K562 (cell line): ENCODE measurements at regions not wholly inside any gene's neighbourhood (a gene's known extent, or its start where the extent isn't known, plus 50 kb on each side); places are given as distances from the start of the nearest gene placed in this dataset.

Experiments used
- ATAC-seq: fragments of 200-7000 bp; cut with Tn5 transposase; 3 replicates; pipeline ENCODE4 v1.9.1; 2020; ENCODE audit warnings: moderate library complexity
- BruUV-seq: library from RNA; stranded (reverse); fragments of 400-500 nt; replicated peaks from 2 replicates; lab custom pipeline; 2021; lab: Mats Ljungman, UMichigan
- CTCF ChIA-PET: fragments of 300-600 bp; formaldehyde crosslinking; extraction: SDS; loops from one replicate; lab custom pipeline; 2021; ENCODE audit warnings: low intra/inter-chr PET ratio; lab: Yijun Ruan, JAX
- POLR2A ChIA-PET: fragments of 300-600, 350-650 bp; sonication (Branson Sonifier 250); formaldehyde crosslinking; extraction: SDS; loops from one replicate; lab custom pipeline; 2021; ENCODE audit warnings: antibody characterized with exemption, inconsistent platforms; lab: Yijun Ruan, JAX
- DNase-seq, 4 experiments: peaks; one replicate each; pipeline versions ENCODE4 v3.0.0 to v3.0.0-alpha.2; 2011 to 2018; ENCODE audit warnings: low spot score in 3 of 4, mixed read lengths in 3 of 4; ENCODE audit errors: extremely low read depth in 1 of 4
- FAIRE-seq: peaks from 2 replicates; lab custom pipeline; 2011; peaks lifted over from hg19 to GRCh38; lab: Jason Lieb, UNC
- H2AFZ ChIP-seq: 2 replicates; pipeline ENCODE4 v1.6.0; 2011; ENCODE audit warnings: low read depth, low read length, control low read depth, inconsistent platforms
- H3K27ac ChIP-seq: fragments of 200-600 bp; 3 replicates; pipeline ENCODE4 v1.8.0; 2011; ENCODE audit warnings: low read depth, mild to moderate bottlenecking, control low read depth, inconsistent platforms, low read length, moderate library complexity, mixed read lengths; ENCODE audit errors: extremely low read depth
- H3K27me3 ChIP-seq, 2 experiments: fragments of 300-600 bp in 1 of 2; 2 replicates in 1 of 2; 3 replicates in 1 of 2; pipeline versions ENCODE4 v1.6.0 to v1.8.0; 2011; ENCODE audit warnings: inconsistent platforms in 2 of 2, low read length in 2 of 2, mild to moderate bottlenecking in 1 of 2, mixed read lengths in 1 of 2, moderate library complexity in 1 of 2; ENCODE audit not compliant: control insufficient read depth in 2 of 2, insufficient read depth in 2 of 2
- H3K36me3 ChIP-seq: fragments of 300-600 bp; 3 replicates; pipeline ENCODE4 v1.8.0; 2011; ENCODE audit warnings: mild to moderate bottlenecking, low read length, inconsistent platforms; ENCODE audit not compliant: control insufficient read depth, insufficient read depth
- H3K4me1 ChIP-seq, 2 experiments: fragments of 200-600 bp in 1 of 2; replicated peaks in 1 of 2; 2 replicates in 1 of 2; 3 replicates in 1 of 2; pipeline versions ENCODE4 v1.5.1 to v1.8.0; 2011; ENCODE audit warnings: inconsistent platforms in 2 of 2, low read length in 2 of 2, mild to moderate bottlenecking in 1 of 2, mixed read lengths in 1 of 2, moderate library complexity in 1 of 2; ENCODE audit not compliant: control insufficient read depth in 2 of 2, insufficient read depth in 2 of 2
- H3K4me2 ChIP-seq: 2 replicates; pipeline ENCODE4 v1.6.1; 2011; ENCODE audit warnings: low read length, control low read depth, inconsistent platforms, mixed read lengths; ENCODE audit not compliant: insufficient read depth
- H3K4me3 ChIP-seq: fragments of 200-600 bp; sonication (generic), shearing (Covaris generic); 2 replicates; pipeline ENCODE4 v1.5.1; 2016; ENCODE audit warnings: control low read depth, inconsistent platforms
- H3K79me2 ChIP-seq: fragments of 200-600 bp; 3 replicates; pipeline ENCODE4 v1.8.0; 2011; ENCODE audit warnings: low read length, inconsistent platforms; ENCODE audit not compliant: control insufficient read depth, insufficient read depth
- H3K9ac ChIP-seq, 2 experiments: 2 replicates each; pipeline versions ENCODE4 v1.6.0 to v1.6.1; 2011; ENCODE audit warnings: low read depth in 2 of 2, low read length in 2 of 2, control low read depth in 1 of 2, inconsistent platforms in 1 of 2, mild to moderate bottlenecking in 1 of 2, mixed read lengths in 1 of 2; ENCODE audit not compliant: insufficient read depth in 1 of 2
- H3K9me1 ChIP-seq: one replicate; pipeline ENCODE4 v1.6.0; 2011; ENCODE audit warnings: inconsistent platforms, mild to moderate bottlenecking, low read length, moderate library complexity; ENCODE audit not compliant: control insufficient read depth, insufficient read depth
- H3K9me3 ChIP-seq: replicated peaks from 2 replicates; pipeline ENCODE4 v1.5.1; 2011; ENCODE audit warnings: low read depth, low read length, inconsistent platforms; ENCODE audit not compliant: control insufficient read depth, insufficient read depth
- H4K20me1 ChIP-seq: replicated peaks from 2 replicates; pipeline ENCODE4 v1.6.1; 2011; ENCODE audit warnings: low read length, inconsistent platforms, mixed read lengths; ENCODE audit not compliant: control insufficient read depth, insufficient read depth
- ARID2 ChIP-seq: fragments of 450-650 bp; IDR thresholded peaks from 2 replicates; pipeline ENCODE4 v1.6.1; 2017; ENCODE audit warnings: antibody characterized with exemption, mild to moderate bottlenecking
- BDP1 ChIP-seq: IDR thresholded peaks from 3 replicates; pipeline ENCODE4 v1.6.1; 2011; ENCODE audit not compliant: insufficient read length, insufficient read depth
- CCAR2 ChIP-seq: fragments of 200-400 bp; formaldehyde crosslinking; IDR thresholded peaks from 2 replicates; pipeline ENCODE4 v1.6.1; 2017; ENCODE audit warnings: mild to moderate bottlenecking, low read depth, low read length
- KHSRP ChIP-seq: fragments of 450-650 bp; IDR thresholded peaks from 2 replicates; pipeline ENCODE4 v1.6.1; 2017
- MTA2 ChIP-seq: fragments of 450-650 bp; IDR thresholded peaks from 2 replicates; pipeline ENCODE4 v1.6.1; 2016; ENCODE audit warnings: low read depth
- PYGO2 ChIP-seq: fragments of 450-650 bp; IDR thresholded peaks from 2 replicates; pipeline ENCODE4 v1.6.1; 2016; ENCODE audit warnings: mild to moderate bottlenecking, missing genetic modification characterization, moderate library complexity, missing compliant biosample characterization
- SIN3A ChIP-seq, 2 experiments: fragments of 150-350 bp in 1 of 2; IDR thresholded peaks; 2 replicates each; pipeline ENCODE4 v1.6.1; 2011 to 2016; ENCODE audit warnings: borderline replicate concordance in 2 of 2, low read depth in 2 of 2, low read length in 2 of 2, mild to moderate bottlenecking in 2 of 2, moderate library complexity in 2 of 2; ENCODE audit not compliant: control insufficient read depth in 1 of 2
- SMAD2 ChIP-seq: fragments of 150-350 bp; IDR thresholded peaks from 2 replicates; pipeline ENCODE4 v1.6.1; 2014; ENCODE audit warnings: low read depth, mild to moderate bottlenecking, low read length
- STAT5B ChIP-seq: fragments of 250-450 bp; sonication (Bioruptor Pico); IDR thresholded peaks from 2 replicates; pipeline ENCODE4 v1.8.0; 2021; ENCODE audit warnings: mild to moderate bottlenecking, inconsistent platforms
- TARDBP ChIP-seq: fragments of 450-650 bp; IDR thresholded peaks from 2 replicates; pipeline ENCODE4 v1.6.1; 2016
- TBL1XR1 ChIP-seq, 2 experiments: IDR thresholded peaks; 2 replicates each; pipeline ENCODE4 v1.6.1; 2012; ENCODE audit warnings: improper control_type of control experiment in 2 of 2, low read length in 2 of 2, mild to moderate bottlenecking in 1 of 2
- ZBTB7A ChIP-seq: IDR thresholded peaks from 2 replicates; pipeline ENCODE4 v1.6.1; 2011; ENCODE audit warnings: low read depth, mild to moderate bottlenecking, low read length, moderate library complexity, borderline replicate concordance; ENCODE audit not compliant: control insufficient read depth
- ZNF311 ChIP-seq: fragments of 250-450 bp; sonication (Bioruptor Pico); IDR thresholded peaks from 2 replicates; pipeline ENCODE4 v1.4.0; 2020; ENCODE audit warnings: mild to moderate bottlenecking, moderate library complexity
- ZNF347 ChIP-seq: fragments of 450-650 bp; formaldehyde crosslinking; IDR thresholded peaks from 2 replicates; pipeline ENCODE4 v1.4.0; 2020; ENCODE audit warnings: low read depth, mild to moderate bottlenecking, moderate library complexity
- ZNF445 ChIP-seq: fragments of 250-450 bp; sonication (Bioruptor Pico); IDR thresholded peaks from 2 replicates; pipeline ENCODE4 v1.4.0; 2020; ENCODE audit warnings: low read depth, mild to moderate bottlenecking, moderate library complexity
- WGBS: fragments of 100-300 bp; shearing (Covaris generic); methylation state at CpG from one replicate; pipeline ENCODE4 v1.1.6; 2016; ENCODE audit warnings: low coverage, mixed read lengths; ENCODE audit not compliant: insufficient coverage; ENCODE audit errors: missing lambda C conversion rate; 5-methylcytosine and 5-hydroxymethylcytosine counted together
- in situ Hi-C: fragments of 300-500 bp; cut with MboI; formaldehyde crosslinking; loops from 4 replicates; pipeline ENCODE4 v1.15.0; 2018; ENCODE audit warnings: inconsistent platforms, mixed read lengths
- intact Hi-C: fragments of 100-400 bp; cut with micrococcal nuclease; formaldehyde crosslinking; loops from 2 replicates; pipeline ENCODE4 v1.14.2; 2022
- TF ChIP-seq, protein P1 (sequence below): sonication (generic); formaldehyde crosslinking; IDR thresholded peaks from 2 replicates; pipeline ENCODE4 v1.8.1; 2023; ENCODE audit warnings: mild to moderate bottlenecking, missing genetic modification reagents
- TF ChIP-seq, protein P2 (sequence below): fragments of 200-800 bp; sonication (Bioruptor generic); IDR thresholded peaks from 2 replicates; pipeline ENCODE4 v1.6.1; 2016; ENCODE audit warnings: missing genetic modification characterization, missing compliant biosample characterization

DNA sequence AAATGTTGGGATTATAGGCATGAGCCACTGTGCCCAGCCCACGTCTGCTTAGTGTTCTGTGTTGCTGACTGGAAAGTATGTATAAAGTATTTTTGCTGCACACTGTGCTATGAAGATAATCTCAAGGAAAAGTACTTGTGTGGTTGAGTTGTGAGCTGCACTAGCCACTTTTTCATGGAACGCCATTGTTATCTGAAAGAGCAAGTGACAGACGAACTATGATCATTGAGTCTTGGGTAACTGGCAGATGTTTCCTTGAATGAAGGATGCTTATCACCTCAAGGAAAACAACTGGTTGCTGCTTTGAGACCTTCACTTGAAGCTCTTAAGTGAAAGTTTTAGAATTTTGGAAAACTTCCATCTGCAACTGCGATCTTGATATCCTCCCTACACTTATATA is 82.2 kb upstream of the KCTD1 start:
- H4K20me1 ChIP-seq: no peaks in the 10 kb centered on the region
- no peak for DNase-seq
- in situ Hi-C loops (no loop called here), intact Hi-C loops (no loop called here)
- H3K9me3 ChIP-seq: no peaks in the 10 kb centered on the region
- no peaks in the 10 kb centered on the region for H3K79me2 ChIP-seq
- 0% methylated on average over 4 of the region's 4 CpGs for WGBS
- H3K27ac ChIP-seq: no peak overlapping the region
- no peak overlapping the region for H2AFZ ChIP-seq
- H3K4me2 ChIP-seq: no peak overlapping the region
- CTCF ChIA-PET: no interaction called here
- BruUV-seq: no TSS peak
- H3K9ac ChIP-seq: no peak overlapping the region
- H3K9me1 ChIP-seq: no peaks in the 10 kb centered on the region
- FAIRE-seq: no peak
- no peak overlapping the region for H3K4me3 ChIP-seq
- no peaks in the 10 kb centered on the region for H3K4me1 ChIP-seq
- ATAC-seq: no peak
- TF ChIP-seq BDP1 (no peak), ARID2 (no peak), ZBTB7A (no peak), ZNF445 (CRISPR knock-in tag) (no peak), SIN3A (IDR thresholded peaks at IDR 0.05; ENCODE audit: borderline replicate concordance in 2 of 2, control insufficient read depth in 1 of 2, low read depth in 2 of 2, low read length in 2 of 2) (no peak), ZNF347 (CRISPR knock-in tag) (no peak), TARDBP (no peak), SMAD2 (no peak), PYGO2 (tag) (no peak), STAT5B (CRISPR knock-in tag) (no peak), KHSRP (no peak), ZNF311 (CRISPR knock-in tag) (no peak), CCAR2 (no peak), TBL1XR1 (IDR thresholded peaks at IDR 0.05; ENCODE audit: low read length in 2 of 2) (no peak), MTA2 (no peak)
- TF ChIP-seq, protein P1, sequence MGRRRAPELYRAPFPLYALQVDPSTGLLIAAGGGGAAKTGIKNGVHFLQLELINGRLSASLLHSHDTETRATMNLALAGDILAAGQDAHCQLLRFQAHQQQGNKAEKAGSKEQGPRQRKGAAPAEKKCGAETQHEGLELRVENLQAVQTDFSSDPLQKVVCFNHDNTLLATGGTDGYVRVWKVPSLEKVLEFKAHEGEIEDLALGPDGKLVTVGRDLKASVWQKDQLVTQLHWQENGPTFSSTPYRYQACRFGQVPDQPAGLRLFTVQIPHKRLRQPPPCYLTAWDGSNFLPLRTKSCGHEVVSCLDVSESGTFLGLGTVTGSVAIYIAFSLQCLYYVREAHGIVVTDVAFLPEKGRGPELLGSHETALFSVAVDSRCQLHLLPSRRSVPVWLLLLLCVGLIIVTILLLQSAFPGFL (CRISPR knock-in tag): no peak
- TF ChIP-seq, protein P2, sequence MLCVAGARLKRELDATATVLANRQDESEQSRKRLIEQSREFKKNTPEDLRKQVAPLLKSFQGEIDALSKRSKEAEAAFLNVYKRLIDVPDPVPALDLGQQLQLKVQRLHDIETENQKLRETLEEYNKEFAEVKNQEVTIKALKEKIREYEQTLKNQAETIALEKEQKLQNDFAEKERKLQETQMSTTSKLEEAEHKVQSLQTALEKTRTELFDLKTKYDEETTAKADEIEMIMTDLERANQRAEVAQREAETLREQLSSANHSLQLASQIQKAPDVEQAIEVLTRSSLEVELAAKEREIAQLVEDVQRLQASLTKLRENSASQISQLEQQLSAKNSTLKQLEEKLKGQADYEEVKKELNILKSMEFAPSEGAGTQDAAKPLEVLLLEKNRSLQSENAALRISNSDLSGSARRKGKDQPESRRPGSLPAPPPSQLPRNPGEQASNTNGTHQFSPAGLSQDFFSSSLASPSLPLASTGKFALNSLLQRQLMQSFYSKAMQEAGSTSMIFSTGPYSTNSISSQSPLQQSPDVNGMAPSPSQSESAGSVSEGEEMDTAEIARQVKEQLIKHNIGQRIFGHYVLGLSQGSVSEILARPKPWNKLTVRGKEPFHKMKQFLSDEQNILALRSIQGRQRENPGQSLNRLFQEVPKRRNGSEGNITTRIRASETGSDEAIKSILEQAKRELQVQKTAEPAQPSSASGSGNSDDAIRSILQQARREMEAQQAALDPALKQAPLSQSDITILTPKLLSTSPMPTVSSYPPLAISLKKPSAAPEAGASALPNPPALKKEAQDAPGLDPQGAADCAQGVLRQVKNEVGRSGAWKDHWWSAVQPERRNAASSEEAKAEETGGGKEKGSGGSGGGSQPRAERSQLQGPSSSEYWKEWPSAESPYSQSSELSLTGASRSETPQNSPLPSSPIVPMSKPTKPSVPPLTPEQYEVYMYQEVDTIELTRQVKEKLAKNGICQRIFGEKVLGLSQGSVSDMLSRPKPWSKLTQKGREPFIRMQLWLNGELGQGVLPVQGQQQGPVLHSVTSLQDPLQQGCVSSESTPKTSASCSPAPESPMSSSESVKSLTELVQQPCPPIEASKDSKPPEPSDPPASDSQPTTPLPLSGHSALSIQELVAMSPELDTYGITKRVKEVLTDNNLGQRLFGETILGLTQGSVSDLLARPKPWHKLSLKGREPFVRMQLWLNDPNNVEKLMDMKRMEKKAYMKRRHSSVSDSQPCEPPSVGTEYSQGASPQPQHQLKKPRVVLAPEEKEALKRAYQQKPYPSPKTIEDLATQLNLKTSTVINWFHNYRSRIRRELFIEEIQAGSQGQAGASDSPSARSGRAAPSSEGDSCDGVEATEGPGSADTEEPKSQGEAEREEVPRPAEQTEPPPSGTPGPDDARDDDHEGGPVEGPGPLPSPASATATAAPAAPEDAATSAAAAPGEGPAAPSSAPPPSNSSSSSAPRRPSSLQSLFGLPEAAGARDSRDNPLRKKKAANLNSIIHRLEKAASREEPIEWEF (CRISPR knock-in tag): no peak
- TF ChIP-seq, all 486 proteins: peak for 0
- no peaks in the 10 kb centered on the region for H3K36me3 ChIP-seq
- H3K27me3 ChIP-seq: no peaks in the 10 kb centered on the region
- POLR2A ChIA-PET: no interaction called here
